GM23338 (cell line): ENCODE measurements at regions not wholly inside any gene's neighbourhood (a gene's known extent, or its start where the extent isn't known, plus 50 kb on each side); places are given as distances from the start of the nearest gene placed in this dataset.
A peak's percentile ranks its signal among the peaks of the same experiment; 100 is the strongest.

Experiments
- ATAC-seq: fragments of 200-7000 bp; cut with Tn5 transposase; 3 replicates; pipeline ENCODE4 v1.9.1; 2020
- DNase-seq: peaks from one replicate; pipeline ENCODE4 v3.0.0-alpha.2; 2015; ENCODE audit warnings: low spot score
- H2AFZ ChIP-seq: fragments of 200-600 bp; sonication (generic); 2 replicates; pipeline ENCODE4 v1.8.0; 2016; ENCODE audit warnings: antibody characterized with exemption, mild to moderate bottlenecking, moderate library complexity
- H3F3A ChIP-seq: fragments of 200-600 bp; sonication (generic); replicated peaks from 2 replicates; pipeline ENCODE4 v1.8.0; 2017; ENCODE audit warnings: antibody characterized with exemption, mixed run types, low read depth
- H3K27ac ChIP-seq: fragments of 200-600 bp; sonication (generic); 2 replicates; pipeline ENCODE4 v1.6.1; 2016; ENCODE audit warnings: low read depth
- H3K27me3 ChIP-seq: fragments of 200-600 bp; sonication (generic); 2 replicates; pipeline ENCODE4 v1.8.0; 2016; ENCODE audit warnings: mild to moderate bottlenecking, mixed run types, moderate library complexity; ENCODE audit not compliant: insufficient read depth
- H3K36me3 ChIP-seq: fragments of 200-600 bp; sonication (generic); 2 replicates; pipeline ENCODE4 v1.8.0; 2016; ENCODE audit warnings: mild to moderate bottlenecking; ENCODE audit not compliant: insufficient read depth
- H3K4me1 ChIP-seq: fragments of 200-600 bp; sonication (generic); 2 replicates; pipeline ENCODE4 v1.8.0; 2016; ENCODE audit warnings: mild to moderate bottlenecking, moderate library complexity; ENCODE audit not compliant: insufficient read depth
- H3K4me2 ChIP-seq: fragments of 200-600 bp; sonication (generic); 2 replicates; pipeline ENCODE4 v1.7.1; 2017; ENCODE audit warnings: mixed run types
- H3K4me3 ChIP-seq: fragments of 200-600 bp; sonication (generic); 2 replicates; pipeline ENCODE4 v1.6.1; 2016; ENCODE audit warnings: mixed run types
- H3K79me2 ChIP-seq: fragments of 200-600 bp; sonication (generic); replicated peaks from 2 replicates; pipeline ENCODE4 v1.8.0; 2017; ENCODE audit warnings: mild to moderate bottlenecking; ENCODE audit not compliant: insufficient read depth
- H3K9me2 ChIP-seq: fragments of 200-600 bp; sonication (generic); 2 replicates; pipeline ENCODE4 v1.8.0; 2017; ENCODE audit not compliant: insufficient read depth
- H4K20me1 ChIP-seq: fragments of 200-600 bp; sonication (generic); replicated peaks from 2 replicates; pipeline ENCODE4 v1.8.0; 2017; ENCODE audit warnings: mild to moderate bottlenecking; ENCODE audit not compliant: insufficient read depth
- H3K27ac Mint-ChIP-seq: 2 replicates; pipeline ENCODE4 v1.8.0; 2020; ENCODE audit warnings: inconsistent platforms, mild to moderate bottlenecking, moderate library complexity, mixed read lengths
- H3K27me3 Mint-ChIP-seq: 3 replicates; pipeline ENCODE4 v1.8.0; 2022; ENCODE audit warnings: low read depth, mild to moderate bottlenecking, moderate library complexity, mixed read lengths, inconsistent platforms; ENCODE audit not compliant: insufficient read depth, poor library complexity
- H3K36me3 Mint-ChIP-seq: 3 replicates; pipeline ENCODE4 v1.8.0; 2021; ENCODE audit warnings: low read depth, mild to moderate bottlenecking, inconsistent platforms, moderate library complexity, mixed read lengths
- H3K4me1 Mint-ChIP-seq: 3 replicates; pipeline ENCODE4 v1.8.0; 2020; ENCODE audit warnings: mild to moderate bottlenecking, inconsistent platforms, mixed read lengths
- H3K4me3 Mint-ChIP-seq: 3 replicates; pipeline ENCODE4 v1.8.0; 2021; ENCODE audit warnings: moderate library complexity, mild to moderate bottlenecking, inconsistent platforms, mixed read lengths
- H3K9me3 Mint-ChIP-seq: 3 replicates; pipeline ENCODE4 v1.8.0; 2020; ENCODE audit warnings: moderate library complexity, mild to moderate bottlenecking, inconsistent platforms, mixed read lengths
- CREB1 ChIP-seq: fragments of 250-450 bp; sonication (Bioruptor Pico); IDR thresholded peaks from 2 replicates; pipeline ENCODE4 v1.5.0; 2020; ENCODE audit warnings: low read depth, mild to moderate bottlenecking, moderate library complexity
- CTCF ChIP-seq, 2 experiments: fragments of 200-600 bp in 1 of 2; sonication (generic) in 1 of 2; conservative IDR thresholded peaks; 2 replicates each; pipeline versions ENCODE4 v1.5.1 to v1.6.1; 2016 to 2017; ENCODE audit warnings: antibody characterized with exemption in 2 of 2, low read depth in 2 of 2, mild to moderate bottlenecking in 2 of 2, moderate library complexity in 1 of 2
- ETS1 ChIP-seq: IDR thresholded peaks from 2 replicates; pipeline ENCODE4 v1.6.1; 2016; ENCODE audit warnings: antibody characterized with exemption
- EZH2 ChIP-seq: fragments of 200-600 bp; sonication (generic); IDR thresholded peaks from one replicate; pipeline ENCODE4 v1.8.0; 2017; ENCODE audit warnings: antibody characterized with exemption, mild to moderate bottlenecking, low read depth; ENCODE audit not compliant: unreplicated experiment
- EZH2phosphoT487 ChIP-seq: fragments of 200-600 bp; sonication (generic); IDR thresholded peaks from one replicate; pipeline ENCODE4 v1.8.1; 2018; ENCODE audit warnings: antibody characterized with exemption; ENCODE audit not compliant: unreplicated experiment
- JUNB ChIP-seq: IDR thresholded peaks from one replicate; pipeline ENCODE4 v1.6.1; 2016; ENCODE audit warnings: antibody characterized with exemption; ENCODE audit not compliant: unreplicated experiment
- NANOG ChIP-seq: IDR thresholded peaks from 2 replicates; pipeline ENCODE4 v1.6.1; 2016; ENCODE audit warnings: antibody characterized with exemption, borderline replicate concordance
- POLR2AphosphoS5 ChIP-seq: IDR thresholded peaks from 2 replicates; pipeline ENCODE4 v1.6.1; 2016; ENCODE audit warnings: antibody characterized with exemption, low read depth
- REST ChIP-seq: IDR thresholded peaks from one replicate; pipeline ENCODE4 v1.6.1; 2018; ENCODE audit warnings: antibody characterized with exemption; ENCODE audit not compliant: unreplicated experiment
- STAT1 ChIP-seq: IDR thresholded peaks from one replicate; pipeline ENCODE4 v1.6.1; 2016; ENCODE audit warnings: antibody characterized with exemption; ENCODE audit not compliant: unreplicated experiment
- ZNF114 ChIP-seq: fragments of 250-450 bp; sonication (Bioruptor Pico); IDR thresholded peaks from 2 replicates; pipeline ENCODE4 v1.5.0; 2020; ENCODE audit warnings: mild to moderate bottlenecking, moderate library complexity
- ZNF331 ChIP-seq: fragments of 250-450 bp; sonication (Bioruptor Pico); IDR thresholded peaks from 2 replicates; pipeline ENCODE4 v1.5.0; 2020; ENCODE audit warnings: low read depth, mild to moderate bottlenecking, moderate library complexity
- ZNF462 ChIP-seq: fragments of 250-450 bp; sonication (Bioruptor Pico); IDR thresholded peaks from 2 replicates; pipeline ENCODE4 v1.5.0; 2020; ENCODE audit warnings: mild to moderate bottlenecking, moderate library complexity

- Mint-ChIP-seq H3K27ac (no peak overlapping the region), H3K27me3 (peaks cover 2% of the 10 kb centered on the region), H3K36me3 (no peaks in the 10 kb centered on the region), H3K4me1 (peaks cover 34% of the 10 kb centered on the region), H3K9me3 (no peaks in the 10 kb centered on the region), H3K4me3 (no peak overlapping the region)
- Histone ChIP-seq H3K4me2 (no peak overlapping the region), H3K4me3 (no peak overlapping the region), H2AFZ (peak overlapping the region; percentile 84; the same call in 1 of the 2 replicates), H3K27me3 (no peaks in the 10 kb centered on the region), H3K27ac (no peak overlapping the region), H4K20me1 (no peaks in the 10 kb centered on the region), H3F3A (no peaks in the 10 kb centered on the region), H3K9me2 (no peaks in the 10 kb centered on the region), H3K36me3 (no peaks in the 10 kb centered on the region), H3K79me2 (no peaks in the 10 kb centered on the region), H3K4me1 (peaks cover 33% of the 10 kb centered on the region)
- DNase-seq (no peak), ATAC-seq (no peak; the same call in 2 of the 3 replicates)
- no peak for TF ChIP-seq CTCF (conservative IDR thresholded peaks at IDR 0.05; ENCODE audit: low read depth in 2 of 2)
- TF ChIP-seq NANOG: no peak
- TF ChIP-seq EZH2phosphoT487: no peak
- TF ChIP-seq POLR2AphosphoS5: no peak
- no peak for TF ChIP-seq JUNB
- no peak for TF ChIP-seq REST
- no peak for TF ChIP-seq EZH2
- no peak for TF ChIP-seq STAT1
- TF ChIP-seq ZNF331 (CRISPR knock-in tag): no peak
- TF ChIP-seq ETS1: no peak
- TF ChIP-seq CREB1 (CRISPR knock-in tag): no peak
- TF ChIP-seq ZNF462 (CRISPR knock-in tag): no peak
- TF ChIP-seq ZNF114 (CRISPR knock-in tag): no peak
Measured at GRCh38 chr18:30618567-30618966, 424.0 kb downstream of the DSC3 start.
